SU-DHL-6 (cell line): ENCODE measurements at regions not wholly inside any gene's neighbourhood (a gene's known extent, or its start where the extent isn't known, plus 50 kb on each side); places are given as distances from the start of the nearest gene placed in this dataset.

ENCODE experiments used
- CTCF ChIP-seq: fragments of 200-600 bp; sonication (generic); IDR thresholded peaks from one replicate; pipeline ENCODE4 v1.5.1; 2017; ENCODE audit warnings: antibody characterized with exemption, mild to moderate bottlenecking, low read length, moderate library complexity; ENCODE audit not compliant: insufficient read depth, poor library complexity, severe bottlenecking
- EZH2phosphoT487 ChIP-seq: fragments of 200-600 bp; sonication (generic), shearing (Covaris generic); conservative IDR thresholded peaks from 2 replicates; pipeline ENCODE4 v1.6.1; 2018; ENCODE audit warnings: mild to moderate bottlenecking, antibody characterized with exemption, low read length, moderate library complexity, mixed read lengths

GRCh38 chr10:111234234-111234913 is 157.5 kb downstream of the ADRA2A start:
- TF ChIP-seq CTCF (no peak), EZH2phosphoT487 (no peak)
